ENCODE measurements at regions not wholly inside any gene's neighbourhood (a gene's known extent, or its start where the extent isn't known, plus 50 kb on each side); places are given as distances from the start of the nearest gene placed in this dataset.

DNA sequence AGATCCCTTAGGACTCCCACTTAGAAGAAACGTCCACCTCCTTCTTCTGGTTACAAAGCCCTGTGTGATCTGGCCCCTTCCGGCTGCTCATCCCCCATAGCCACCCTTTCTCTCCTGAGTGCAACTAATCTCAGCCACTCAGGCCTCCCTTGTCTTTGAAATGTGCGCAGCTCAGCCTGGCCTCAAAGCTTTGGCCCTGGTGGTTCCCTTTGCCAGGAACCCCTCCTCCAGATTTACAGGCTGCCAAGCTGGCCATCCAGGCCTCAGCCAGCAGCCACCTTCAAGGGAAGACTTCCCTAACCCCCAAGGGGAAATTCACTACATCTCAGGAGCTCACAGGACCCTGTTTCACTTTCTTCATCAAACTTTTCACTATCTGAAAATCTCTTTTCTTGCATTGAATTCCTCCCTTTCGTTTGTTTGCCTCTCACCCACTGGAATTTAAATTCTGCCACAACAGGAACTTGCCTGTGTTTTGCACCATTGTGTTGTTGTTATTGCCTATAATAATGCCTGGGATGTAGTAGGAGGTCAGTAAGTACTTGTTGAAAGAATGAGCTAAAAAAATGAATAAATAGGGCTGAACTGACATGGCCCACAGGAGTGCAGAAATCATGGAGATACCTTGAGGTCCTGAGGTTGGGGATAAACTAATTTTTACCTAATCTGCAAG is 109.5 kb upstream of the PFN2 start:
- no peak for DNase-seq

- DNase-seq = no peak
These were observed 108.5 kb upstream of the PFN2 start for GRCh38 chr3:150079029-150079739.

GRCh38 chr3:150077581-150078247 is 107.0 kb upstream of the PFN2 start:
- DNase-seq = no peak

DNA sequence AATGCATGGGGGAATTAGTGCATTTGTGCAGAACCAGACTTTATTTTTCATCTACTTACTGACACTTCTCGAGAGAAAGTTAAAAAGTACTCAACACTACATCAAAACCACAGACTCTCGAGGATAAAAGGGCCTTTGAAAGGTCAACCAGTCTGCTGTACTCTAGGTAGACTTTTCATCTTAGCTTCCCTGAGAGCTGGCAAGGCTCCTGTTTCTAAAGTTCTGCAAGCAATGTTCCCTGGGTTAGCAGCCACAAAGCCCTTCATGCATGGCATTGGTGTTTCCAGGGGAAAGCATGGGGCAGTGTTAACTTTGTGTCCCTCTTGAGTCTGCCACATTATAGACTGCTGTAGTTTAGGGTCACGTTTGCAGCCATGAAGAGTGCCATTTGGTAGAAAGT is 106.4 kb upstream of the PFN2 start:
- DNase-seq = no peak

DNA sequence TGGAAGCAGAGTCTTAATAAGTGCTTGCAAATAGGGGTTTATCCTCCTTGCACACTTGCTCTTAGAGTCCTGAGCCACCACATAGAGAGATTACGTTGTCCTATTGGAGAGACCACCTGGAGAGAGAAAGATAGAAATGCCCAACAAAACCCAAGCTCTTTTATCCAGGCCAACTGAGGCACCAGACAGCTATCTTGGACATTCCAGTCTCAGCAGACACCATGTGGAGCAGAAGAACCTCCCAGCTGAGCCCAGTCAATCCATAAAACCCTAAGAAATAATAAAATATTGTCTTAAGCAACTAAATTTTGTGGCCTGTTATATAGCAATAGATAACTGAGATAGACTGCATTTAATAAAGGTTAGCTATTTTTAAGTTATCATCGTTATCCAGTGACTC is 105.7 kb upstream of the PFN2 start:
- DNase-seq = no peak

GRCh38 chr3:150075417-150075865 is 104.7 kb upstream of the PFN2 start:
- DNase-seq = no peak

DNA sequence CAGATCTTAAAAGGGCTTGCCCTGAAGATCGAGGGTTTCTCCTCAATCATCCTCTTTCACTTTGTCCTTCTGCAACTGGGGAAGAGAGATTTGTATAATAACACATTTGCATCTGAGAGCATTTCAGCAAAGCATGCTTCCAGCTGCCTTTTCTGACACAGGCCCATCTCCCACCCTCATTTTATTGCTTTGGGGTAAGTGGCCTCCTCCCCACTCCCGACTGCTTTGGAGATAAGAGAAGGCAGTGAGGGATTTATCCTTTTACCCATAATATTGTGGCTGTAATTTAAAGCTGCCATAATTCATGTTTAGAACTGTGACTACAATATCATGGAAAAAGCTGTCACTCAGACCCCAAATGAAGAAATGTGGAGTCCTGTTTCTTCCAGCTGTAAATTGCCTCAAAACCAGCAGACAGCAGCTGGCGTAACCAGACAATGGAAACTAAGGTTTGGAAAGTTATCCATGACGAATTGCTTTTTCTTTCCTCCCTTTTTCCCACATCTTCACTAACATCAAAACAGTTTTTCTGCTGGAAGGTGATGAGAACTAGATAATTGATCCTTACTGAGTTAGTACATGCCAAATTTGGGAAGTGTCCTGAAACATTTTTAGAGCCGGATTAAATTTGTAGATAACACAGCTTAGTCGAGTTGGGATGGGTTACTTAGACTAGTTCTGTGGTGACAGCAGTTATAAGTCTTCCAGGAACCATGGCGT is 104.2 kb upstream of the PFN2 start:
- no peak for DNase-seq

- DNase-seq = no peak
These were observed 103.6 kb upstream of the PFN2 start for GRCh38 chr3:150074277-150074676.

DNA sequence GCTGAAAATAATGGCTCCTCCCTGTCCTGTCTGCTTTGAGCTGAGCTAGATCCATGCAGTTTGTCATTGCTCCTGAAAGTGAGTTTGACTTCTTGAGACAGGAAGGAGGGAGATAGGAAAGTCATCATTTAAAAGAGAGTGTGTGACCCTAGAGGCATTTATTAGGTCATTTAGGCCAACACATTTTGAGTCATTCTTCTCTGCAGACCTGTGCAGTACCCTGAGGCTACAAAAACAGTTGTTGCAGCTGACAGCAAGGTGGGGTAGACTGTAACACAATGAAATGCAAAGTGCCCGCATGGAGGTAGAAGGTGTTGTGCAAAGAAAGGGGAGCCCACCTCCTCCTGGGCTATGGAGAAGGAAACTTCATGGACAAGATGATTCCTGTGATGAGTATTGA is 102.8 kb upstream of the PFN2 start:
- no peak for DNase-seq

GRCh38 chr3:150073031-150073430 is 102.3 kb upstream of the PFN2 start:
- no peak for DNase-seq

- no peak for DNase-seq
These were observed 101.9 kb upstream of the PFN2 start for GRCh38 chr3:150072576-150072975.

DNA sequence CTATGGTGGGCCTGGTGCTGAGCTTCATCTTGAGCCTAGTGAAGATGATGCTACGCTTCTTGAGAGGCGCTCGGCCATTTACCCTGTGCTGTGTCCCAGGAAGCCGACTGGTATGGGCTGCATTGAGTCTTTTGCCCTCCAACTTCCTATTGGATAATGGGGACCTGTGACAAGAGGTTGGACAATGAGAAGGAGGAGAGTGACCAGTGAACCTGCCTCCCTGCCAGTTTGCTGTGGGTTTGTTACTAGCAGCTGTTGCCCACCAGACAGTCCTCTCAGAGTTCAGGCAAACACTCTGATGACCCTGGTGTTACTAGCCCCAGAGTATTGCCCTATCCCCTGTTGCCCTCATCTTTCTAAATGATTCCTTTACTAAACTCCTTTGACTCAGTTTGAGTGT is 99.6 kb upstream of the PFN2 start:
- DNase-seq = no peak

- no peak for DNase-seq
These were observed 98.9 kb upstream of the PFN2 start for GRCh38 chr3:150069633-150070032.

GRCh38 chr3:150069154-150069527 is 98.4 kb upstream of the PFN2 start:
- no peak for DNase-seq

DNA sequence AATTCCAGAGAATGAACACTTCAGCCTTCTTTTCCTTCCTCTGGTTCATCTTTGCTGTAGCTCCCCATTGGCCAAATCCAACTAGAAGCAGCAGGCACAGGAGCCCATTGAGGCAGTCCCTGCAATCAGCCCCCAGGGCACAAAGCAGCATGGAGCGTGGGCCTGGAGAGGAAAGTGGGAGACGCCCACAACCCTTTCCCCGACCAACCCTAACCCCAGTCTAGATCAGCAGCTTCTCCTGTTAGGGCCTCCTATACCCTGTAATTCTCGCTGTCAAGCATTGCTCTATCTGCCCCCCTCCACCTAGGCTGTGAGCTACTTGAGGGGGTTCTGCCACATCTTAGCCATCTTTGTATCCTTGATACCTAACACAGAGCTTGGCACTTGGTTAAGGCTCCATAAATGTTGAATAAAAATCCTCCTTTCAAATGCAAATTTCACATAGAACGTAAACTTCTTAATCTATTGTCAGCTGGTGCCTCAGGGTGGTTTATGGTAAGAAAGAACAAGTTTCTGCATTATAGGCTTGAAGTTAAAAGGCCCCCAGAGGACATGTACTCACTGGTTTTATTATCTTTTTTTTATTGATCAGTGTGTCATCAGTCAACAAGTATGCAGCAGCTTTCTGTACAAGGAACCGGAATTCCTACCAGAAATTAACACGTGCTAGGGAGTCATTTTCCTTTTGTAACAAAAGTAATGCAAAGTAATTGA is 97.9 kb upstream of the PFN2 start:
- no peak for DNase-seq

GRCh38 chr3:150067561-150067960 is 96.9 kb upstream of the PFN2 start:
- DNase-seq = no peak

DNA sequence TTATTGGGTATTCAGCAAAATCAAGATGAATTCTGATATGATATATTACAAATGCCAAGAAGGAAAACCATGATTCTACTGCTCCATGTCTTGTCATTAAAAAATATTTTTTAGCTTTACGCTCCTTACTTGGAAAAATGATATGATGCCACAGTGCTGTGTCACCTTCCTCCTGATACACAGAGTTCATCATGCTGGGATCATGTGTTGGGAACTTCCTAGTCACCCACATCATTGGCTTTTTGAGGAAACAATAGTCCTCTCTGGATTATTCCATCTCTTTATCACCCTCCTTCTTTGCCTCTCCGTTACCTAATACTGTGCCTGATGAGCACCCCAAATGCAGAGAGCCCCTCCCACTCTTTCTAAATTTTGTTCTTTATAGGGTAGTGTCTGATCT is 94.3 kb upstream of the PFN2 start:
- DNase-seq = no peak

- DNase-seq = no peak
These were observed 92.5 kb upstream of the PFN2 start for GRCh38 chr3:150063237-150063636.

DNA sequence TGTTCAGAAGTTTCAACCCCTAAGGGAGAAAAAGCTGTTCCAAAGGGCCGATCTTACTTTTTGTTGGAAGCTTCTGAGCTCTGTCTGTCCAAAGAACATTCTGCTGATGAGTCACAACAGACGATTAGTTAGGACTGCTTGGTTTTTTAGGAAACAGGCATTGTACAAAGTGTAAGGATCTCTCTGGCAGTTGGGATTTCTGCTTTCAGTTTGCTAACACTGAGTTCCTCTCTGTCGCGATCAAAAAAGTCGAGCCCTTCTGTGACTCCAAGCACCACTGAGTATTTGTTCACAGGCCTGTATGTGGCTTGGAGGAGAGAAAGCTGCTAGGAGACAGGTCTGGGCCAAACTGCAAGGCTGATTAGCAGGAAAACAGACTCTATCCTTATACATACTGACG is 91.8 kb upstream of the PFN2 start:
- no peak for DNase-seq

DNA sequence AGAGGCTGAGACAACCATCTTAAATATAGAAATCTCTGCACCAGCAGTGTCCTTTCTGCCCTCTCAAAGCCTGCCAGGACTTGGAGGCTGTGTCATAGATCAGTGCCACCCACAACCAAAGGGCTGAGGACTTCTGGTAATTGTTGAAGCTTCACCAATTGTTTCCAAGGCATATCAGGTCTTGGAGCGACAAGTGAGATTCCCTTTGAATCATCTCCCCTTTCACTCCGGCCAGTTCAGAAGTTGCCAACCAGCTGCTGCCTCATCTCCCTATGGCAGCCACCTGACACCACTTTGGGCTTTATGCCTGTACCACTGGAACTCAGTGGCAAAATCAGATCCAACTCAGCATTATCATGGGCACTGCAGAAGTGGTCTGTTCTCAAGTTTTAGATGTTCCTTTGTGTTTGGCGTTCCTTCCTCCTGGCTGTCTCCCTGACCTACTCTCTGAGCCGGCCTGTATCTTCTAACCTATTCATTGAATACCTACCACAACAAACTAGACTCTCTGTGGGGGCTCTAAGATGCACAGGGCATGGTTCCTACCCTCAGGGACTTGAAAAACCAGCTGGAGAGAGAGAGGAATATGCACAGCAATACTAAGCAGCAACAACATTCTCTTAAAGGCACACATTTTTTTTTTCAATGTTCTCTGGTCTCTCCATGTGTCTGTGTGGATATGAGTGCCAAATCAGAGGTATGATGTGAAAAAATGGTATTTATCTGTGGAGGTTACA is 90.8 kb upstream of the PFN2 start:
- DNase-seq = no peak

DNA sequence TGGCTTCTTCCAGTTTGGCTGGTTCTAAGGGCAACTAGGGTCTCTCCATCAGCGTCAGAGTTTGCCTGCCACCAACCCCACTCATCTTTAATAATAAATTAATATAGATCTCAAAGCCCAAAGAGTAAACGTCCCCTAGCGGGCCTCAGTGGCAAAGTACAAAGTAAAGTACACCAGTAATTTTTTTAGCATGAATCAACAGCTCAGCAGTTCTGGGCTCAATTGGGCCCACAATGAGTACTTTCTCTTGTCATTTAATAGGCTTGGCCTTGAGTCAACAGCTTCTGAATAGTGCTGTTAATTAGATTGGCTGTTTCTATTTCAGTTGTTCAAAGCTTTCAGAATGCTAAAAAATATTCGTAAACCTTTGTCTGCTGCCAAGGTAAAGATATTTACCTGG is 89.0 kb upstream of the PFN2 start:
- DNase-seq = peak; percentile 67

DNA sequence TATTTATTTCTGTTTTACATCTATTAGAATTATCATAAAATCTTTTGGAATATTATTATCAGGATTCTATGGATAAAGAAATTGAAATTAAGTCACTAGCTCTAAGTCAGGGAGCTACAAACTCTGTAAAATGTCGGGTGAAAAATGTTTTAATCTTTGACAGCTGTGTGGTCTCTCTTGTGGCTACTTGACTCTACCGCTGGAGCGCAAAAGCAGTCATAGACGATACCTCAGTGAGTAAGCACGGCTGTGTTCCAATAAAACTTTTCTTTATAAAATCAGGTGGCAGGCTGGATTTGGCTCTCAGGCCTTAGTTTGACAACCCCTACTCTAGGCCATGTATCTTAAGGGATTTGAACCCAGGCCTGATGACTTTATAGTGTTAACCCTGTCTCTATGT is 88.5 kb upstream of the PFN2 start:
- DNase-seq = no peak
